SIG-M5 (cell line): ENCODE measurements at regions not wholly inside any gene's neighbourhood (a gene's known extent, or its start where the extent isn't known, plus 50 kb on each side); places are given as distances from the start of the nearest gene placed in this dataset.

Source experiments
- DNase-seq: peaks from one replicate; lab custom pipeline; 2025; lab: John Stamatoyannopoulos, UW

- no peak for DNase-seq
Observed at GRCh38 chr3:180341516-180341915, 260.4 kb upstream of the TTC14 start.

GRCh38 chr3:180351601-180352000 lies 250.4 kb upstream of the TTC14 start:
- no peak for DNase-seq

GRCh38 chr3:180352261-180352660 lies 249.7 kb upstream of the TTC14 start:
- no peak for DNase-seq

- DNase-seq: no peak
Observed at GRCh38 chr3:180354214-180354613, 247.7 kb upstream of the TTC14 start.

- no peak for DNase-seq
Observed at GRCh38 chr3:180358179-180358578, 243.8 kb upstream of the TTC14 start.

GRCh38 chr3:180359061-180359952 lies 242.7 kb upstream of the TTC14 start:
- DNase-seq: no peak

- no peak for DNase-seq
Observed at GRCh38 chr3:180359953-180360279, 242.0 kb upstream of the TTC14 start.

GRCh38 chr3:180362081-180362480 lies 239.9 kb upstream of the TTC14 start:
- DNase-seq: no peak

GRCh38 chr3:180375831-180376230 lies 226.1 kb upstream of the TTC14 start:
- DNase-seq: no peak

GRCh38 chr3:180378496-180378895 lies 223.5 kb upstream of the TTC14 start:
- no peak for DNase-seq

GRCh38 chr3:180382638-180383180 lies 219.3 kb upstream of the TTC14 start:
- no peak for DNase-seq

GRCh38 chr3:180383332-180384020 lies 218.5 kb upstream of the TTC14 start:
- no peak for DNase-seq

- no peak for DNase-seq
Observed at GRCh38 chr3:180390313-180390712, 211.7 kb upstream of the TTC14 start.

- no peak for DNase-seq
Observed at GRCh38 chr3:180391001-180391400, 211.0 kb upstream of the TTC14 start.

- DNase-seq: no peak
Observed at GRCh38 chr3:180401226-180401625, 200.7 kb upstream of the TTC14 start.

GRCh38 chr3:180402471-180403073 lies 199.4 kb upstream of the TTC14 start:
- DNase-seq: no peak

GRCh38 chr3:180403156-180403555 lies 198.8 kb upstream of the TTC14 start:
- no peak for DNase-seq

GRCh38 chr3:180408654-180409053 lies 193.3 kb upstream of the TTC14 start:
- DNase-seq: no peak

- no peak for DNase-seq
Observed at GRCh38 chr3:180409170-180409569, 192.8 kb upstream of the TTC14 start.

- DNase-seq: no peak
Observed at GRCh38 chr3:180409883-180410282, 192.1 kb upstream of the TTC14 start.

- DNase-seq: no peak
Observed at GRCh38 chr3:180414157-180414556, 187.8 kb upstream of the TTC14 start.

GRCh38 chr3:180416111-180416594 lies 185.8 kb upstream of the TTC14 start:
- no peak for DNase-seq

- peak; percentile 37 for DNase-seq
Observed at GRCh38 chr3:180417241-180417640, 184.7 kb upstream of the TTC14 start.
